H9 (cell line): ENCODE measurements at regions not wholly inside any gene's neighbourhood (a gene's known extent, or its start where the extent isn't known, plus 50 kb on each side); places are given as distances from the start of the nearest gene placed in this dataset.

Experiments used
- DNase-seq: peaks from one replicate; pipeline ENCODE4 v3.0.0-alpha.2; 2017
- H2AFZ ChIP-seq: one replicate; pipeline ENCODE4 v1.6.1; 2013; ENCODE audit warnings: mild to moderate bottlenecking, low read length, control low read depth, moderate library complexity
- H2AK5ac ChIP-seq: 2 replicates; pipeline ENCODE4 v1.6.1; 2013; ENCODE audit warnings: low read length, control low read depth, mixed read lengths; ENCODE audit not compliant: insufficient read length
- H2BK120ac ChIP-seq: one replicate; pipeline ENCODE4 v1.6.1; 2013; ENCODE audit warnings: low read depth, mild to moderate bottlenecking, low read length, control low read depth, inconsistent platforms; ENCODE audit not compliant: poor library complexity, severe bottlenecking
- H2BK12ac ChIP-seq: 2 replicates; pipeline ENCODE4 v1.6.1; 2013; ENCODE audit warnings: low read length, control low read depth, mixed read lengths, low read depth; ENCODE audit not compliant: insufficient read length
- H2BK15ac ChIP-seq: 2 replicates; pipeline ENCODE4 v1.6.1; 2013; ENCODE audit warnings: low read depth, low read length, control low read depth
- H2BK20ac ChIP-seq: one replicate; pipeline ENCODE4 v1.6.1; 2013; ENCODE audit warnings: low read depth, mild to moderate bottlenecking, low read length, control low read depth, inconsistent platforms; ENCODE audit not compliant: poor library complexity, severe bottlenecking
- H2BK5ac ChIP-seq: 2 replicates; pipeline ENCODE4 v1.6.1; 2013; ENCODE audit warnings: low read length, control low read depth, mixed read lengths; ENCODE audit not compliant: insufficient read length
- H3K14ac ChIP-seq: 2 replicates; pipeline ENCODE4 v1.6.1; 2013; ENCODE audit warnings: low read length, control low read depth; ENCODE audit not compliant: insufficient read depth
- H3K18ac ChIP-seq: 2 replicates; pipeline ENCODE4 v1.6.1; 2013; ENCODE audit warnings: low read depth, mild to moderate bottlenecking, mixed read lengths, low read length, control low read depth; ENCODE audit not compliant: insufficient read length
- H3K23ac ChIP-seq: 2 replicates; pipeline ENCODE4 v1.6.1; 2013; ENCODE audit warnings: low read length, control low read depth, mixed read lengths, low read depth; ENCODE audit not compliant: insufficient read length
- H3K23me2 ChIP-seq: 2 replicates; pipeline ENCODE4 v1.6.1; 2013; ENCODE audit warnings: low read depth, mild to moderate bottlenecking, mixed read lengths, low read length, control low read depth; ENCODE audit not compliant: insufficient read length, poor library complexity, severe bottlenecking
- H3K27ac ChIP-seq: 2 replicates; pipeline ENCODE4 v1.5.1; 2013; ENCODE audit warnings: low read length, control low read depth, mixed read lengths, low read depth; ENCODE audit not compliant: insufficient read length
- H3K27me3 ChIP-seq: 2 replicates; pipeline ENCODE4 v1.6.1; 2013; ENCODE audit warnings: low read length, control low read depth, inconsistent platforms; ENCODE audit not compliant: insufficient read depth
- H3K4ac ChIP-seq: 2 replicates; pipeline ENCODE4 v1.6.1; 2013; ENCODE audit warnings: low read depth, mild to moderate bottlenecking, control low read depth, inconsistent platforms, low read length, moderate library complexity
- H3K4me1 ChIP-seq: 2 replicates; pipeline ENCODE4 v1.6.1; 2013; ENCODE audit warnings: low read length, control low read depth, inconsistent platforms; ENCODE audit not compliant: insufficient read depth
- H3K4me2 ChIP-seq: 2 replicates; pipeline ENCODE4 v1.6.1; 2013; ENCODE audit warnings: low read length, control low read depth, mixed read lengths; ENCODE audit not compliant: insufficient read length, insufficient read depth
- H3K56ac ChIP-seq: 2 replicates; pipeline ENCODE4 v1.6.1; 2013; ENCODE audit warnings: low read depth, mild to moderate bottlenecking, mixed read lengths, low read length, control low read depth; ENCODE audit not compliant: insufficient read length
- H3K79me1 ChIP-seq: 2 replicates; pipeline ENCODE4 v1.6.1; 2013; ENCODE audit warnings: low read depth, mild to moderate bottlenecking, moderate library complexity, low read length, control low read depth, inconsistent platforms; ENCODE audit not compliant: insufficient read depth, poor library complexity, severe bottlenecking
- H3K79me2 ChIP-seq: 2 replicates; pipeline ENCODE4 v1.6.1; 2013; ENCODE audit warnings: low read length, control low read depth, inconsistent platforms; ENCODE audit not compliant: insufficient read depth
- H3K9ac ChIP-seq: 2 replicates; pipeline ENCODE4 v1.6.1; 2013; ENCODE audit warnings: low read length, control low read depth, mixed read lengths; ENCODE audit not compliant: insufficient read length; ENCODE audit errors: extremely low read depth
- H3K9me3 ChIP-seq: one replicate; pipeline ENCODE4 v1.6.1; 2013; ENCODE audit warnings: low read depth, low read length, inconsistent platforms; ENCODE audit not compliant: control insufficient read depth
- H3T11ph ChIP-seq: one replicate; pipeline ENCODE4 v1.6.1; 2013; ENCODE audit warnings: mild to moderate bottlenecking, low read length, control low read depth, inconsistent platforms
- H4K20me1 ChIP-seq: one replicate; pipeline ENCODE4 v1.6.1; 2013; ENCODE audit not compliant: control insufficient read depth, insufficient read length, insufficient read depth
- H4K5ac ChIP-seq: 2 replicates; pipeline ENCODE4 v1.6.1; 2013; ENCODE audit warnings: low read depth, mild to moderate bottlenecking, mixed read lengths, low read length, control low read depth; ENCODE audit not compliant: insufficient read length
- H4K8ac ChIP-seq: replicated peaks from 2 replicates; pipeline ENCODE4 v1.6.1; 2013; ENCODE audit warnings: low read length, control low read depth, mixed read lengths, low read depth; ENCODE audit not compliant: insufficient read length
- H4K91ac ChIP-seq: 2 replicates; pipeline ENCODE4 v1.6.1; 2013; ENCODE audit warnings: low read depth, mild to moderate bottlenecking, moderate library complexity, mixed read lengths, low read length, control low read depth; ENCODE audit not compliant: insufficient read length
- H3K27ac Mint-ChIP-seq, 3 experiments: 2 replicates in 2 of 3; 3 replicates in 1 of 3; pipeline ENCODE4 v1.8.0; 2020 to 2021; ENCODE audit warnings: mixed read lengths in 3 of 3, mild to moderate bottlenecking in 1 of 3, moderate library complexity in 1 of 3
- H3K27me3 Mint-ChIP-seq: 2 replicates; pipeline ENCODE4 v1.8.0; 2021; ENCODE audit warnings: low read depth, mild to moderate bottlenecking, moderate library complexity, mixed read lengths
- H3K36me3 Mint-ChIP-seq, 3 experiments: 2 replicates in 2 of 3; 3 replicates in 1 of 3; pipeline ENCODE4 v1.8.0; 2020 to 2021; ENCODE audit warnings: low read depth in 3 of 3, mixed read lengths in 3 of 3; ENCODE audit not compliant: insufficient read depth in 1 of 3
- H3K4me1 Mint-ChIP-seq, 2 experiments: 2 replicates each; pipeline ENCODE4 v1.8.0; 2020; ENCODE audit warnings: mixed read lengths in 2 of 2
- H3K4me3 Mint-ChIP-seq, 2 experiments: 2 replicates in 1 of 2; 3 replicates in 1 of 2; pipeline ENCODE4 v1.8.0; 2020 to 2021; ENCODE audit warnings: mild to moderate bottlenecking in 2 of 2, mixed read lengths in 2 of 2, moderate library complexity in 1 of 2
- H3K9me3 Mint-ChIP-seq, 2 experiments: 2 replicates in 1 of 2; 3 replicates in 1 of 2; pipeline ENCODE4 v1.8.0; 2020; ENCODE audit warnings: mild to moderate bottlenecking in 2 of 2, mixed read lengths in 2 of 2, moderate library complexity in 1 of 2
- CTCF ChIP-seq: fragments of 200-600 bp; sonication (generic); conservative IDR thresholded peaks from 3 replicates; pipeline ENCODE4 v1.8.0; 2021; ENCODE audit warnings: antibody characterized with exemption, mild to moderate bottlenecking
- WGBS: extraction: QIAGEN DNeasy Blood & Tissue Kit; methylation state at CpG from one replicate; pipeline ENCODE4 v1.1.7; 2013; ENCODE audit warnings: missing lambda C conversion rate, low lambda C conversion rate, mixed read lengths; ENCODE audit not compliant: insufficient read length; ENCODE audit errors: extremely low coverage; 5-methylcytosine and 5-hydroxymethylcytosine counted together

GRCh38 chr7:25918731-25919130 lies 233.3 kb upstream of the NFE2L3 start:
- H3K4ac ChIP-seq, result no peak overlapping the region
- no peak overlapping the region for H3K4me3 Mint-ChIP-seq
- H3K4me1 ChIP-seq, result no peaks in the 10 kb centered on the region
- no peak overlapping the region for H2BK20ac ChIP-seq
- H3K14ac ChIP-seq, result no peak overlapping the region
- H3K4me2 ChIP-seq, result no peak overlapping the region
- no peak overlapping the region for H2AK5ac ChIP-seq
- H3K4me1 Mint-ChIP-seq, result no peaks in the 10 kb centered on the region
- TF ChIP-seq CTCF, result no peak
- H3K27me3 Mint-ChIP-seq, result peaks cover 3% of the 10 kb centered on the region
- DNase-seq, result no peak
- H3K79me1 ChIP-seq, result no peaks in the 10 kb centered on the region
- no peak overlapping the region for H3K18ac ChIP-seq
- H3K23ac ChIP-seq, result no peak overlapping the region
- H3K56ac ChIP-seq, result no peak overlapping the region
- no peaks in the 10 kb centered on the region for H3K27me3 ChIP-seq
- no peak overlapping the region for H4K91ac ChIP-seq
- H4K8ac ChIP-seq, result no peak overlapping the region
- peaks cover 10 to 14% of the 10 kb centered on the region in 2 experiments; a peak in 4 of 5 replicates for H3K9me3 Mint-ChIP-seq
- no peaks in the 10 kb centered on the region for H3K9me3 ChIP-seq
- no peak overlapping the region for H2BK5ac ChIP-seq
- H4K20me1 ChIP-seq, result no peaks in the 10 kb centered on the region
- peaks cover 0 to 6% (median 1%) of the 10 kb centered on the region in 3 experiments; a peak in 2 of 7 replicates for H3K36me3 Mint-ChIP-seq
- H3K23me2 ChIP-seq, result no peaks in the 10 kb centered on the region
- no peak overlapping the region for H3K9ac ChIP-seq
- no peak overlapping the region for H4K5ac ChIP-seq
- WGBS, result no CpG with 5 or more reads among the region's 1 CpG
- H3T11ph ChIP-seq, result no peak overlapping the region
- H2BK120ac ChIP-seq, result no peak overlapping the region
- no peak overlapping the region for H3K27ac ChIP-seq
- H2AFZ ChIP-seq, result no peak overlapping the region
- H2BK15ac ChIP-seq, result no peak overlapping the region
- H3K79me2 ChIP-seq, result no peaks in the 10 kb centered on the region
- H3K27ac Mint-ChIP-seq, result no peak overlapping the region
- H2BK12ac ChIP-seq, result no peak overlapping the region
